GM21619 (cell line): ENCODE measurements at regions not wholly inside any gene's neighbourhood (a gene's known extent, or its start where the extent isn't known, plus 50 kb on each side); places are given as distances from the start of the nearest gene placed in this dataset.

Source experiments
- ATAC-seq: cut with Tn5 transposase; IDR thresholded peaks from one replicate; pipeline ENCODE4 v1.9.1; 2021; ENCODE audit not compliant: unreplicated experiment

GRCh38 chr22:47344414-47344813 lies 582.0 kb downstream of the TBC1D22A start:
- no peak for ATAC-seq

GRCh38 chr22:47343611-47344010 lies 581.2 kb downstream of the TBC1D22A start:
- no peak for ATAC-seq

DNA sequence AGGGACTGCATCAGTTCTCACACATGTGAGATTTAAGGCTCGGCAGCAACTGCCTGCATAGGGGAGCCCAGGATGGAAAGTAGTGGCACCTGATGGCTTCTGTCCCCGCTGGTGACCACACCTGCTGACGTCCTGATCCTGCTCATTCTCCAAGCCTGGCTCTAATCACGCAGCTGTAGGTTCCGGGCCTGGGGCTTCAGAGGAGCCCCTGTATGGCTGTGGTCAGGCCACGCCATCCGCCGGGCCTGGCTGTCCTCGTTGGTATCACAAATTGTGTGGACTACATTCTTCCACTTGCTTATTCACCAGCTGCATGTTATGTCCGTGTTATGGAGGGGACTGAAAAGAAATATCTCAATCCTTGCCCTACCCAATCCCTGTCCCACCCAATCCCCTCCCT lies 580.0 kb downstream of the TBC1D22A start:
- ATAC-seq, result no peak

DNA sequence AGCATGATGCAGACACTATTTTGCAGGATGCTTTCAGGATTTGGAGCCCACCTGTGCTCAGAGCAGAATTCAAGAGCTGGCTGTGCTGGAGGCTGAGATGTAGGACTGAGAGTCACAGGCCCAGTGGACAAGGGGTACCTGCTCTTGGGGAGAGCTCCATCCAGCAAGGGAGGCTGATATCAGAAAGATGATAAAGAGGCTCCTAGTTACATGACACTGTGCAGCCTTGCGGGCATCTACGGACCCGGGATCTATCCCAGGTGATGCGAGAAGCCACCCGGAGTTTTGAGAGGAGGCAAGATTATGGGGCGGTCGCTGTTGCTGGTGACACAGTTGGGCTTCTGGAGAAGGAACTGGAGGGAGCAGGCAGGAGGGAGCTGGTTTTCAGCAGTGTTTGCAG lies 579.0 kb downstream of the TBC1D22A start:
- ATAC-seq, result no peak

- no peak for ATAC-seq
Observed at GRCh38 chr22:47340851-47341436, 578.5 kb downstream of the TBC1D22A start.

GRCh38 chr22:47337161-47337621 lies 574.7 kb downstream of the TBC1D22A start:
- no peak for ATAC-seq

DNA sequence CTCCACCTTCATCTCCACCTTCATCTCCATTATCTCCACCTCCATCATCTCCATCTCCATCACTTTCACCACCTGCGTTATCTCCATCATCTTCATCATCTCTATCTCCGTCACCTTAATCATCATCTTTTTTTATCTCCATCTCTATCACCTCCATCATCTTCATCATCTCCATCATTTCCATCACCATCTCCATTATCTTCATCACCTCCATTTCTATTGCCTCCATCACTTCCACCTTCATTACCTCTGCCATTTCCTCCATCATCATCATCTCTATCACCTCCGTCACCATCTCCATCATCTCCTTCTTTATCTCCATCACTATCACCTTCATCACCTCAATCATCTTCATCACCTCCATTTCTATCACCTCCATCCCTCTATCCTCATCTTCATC lies 573.5 kb downstream of the TBC1D22A start:
- ATAC-seq, result no peak

- ATAC-seq, result no peak
Observed at GRCh38 chr22:47335460-47335859, 573.0 kb downstream of the TBC1D22A start.

GRCh38 chr22:47334601-47335000 lies 572.2 kb downstream of the TBC1D22A start:
- no peak for ATAC-seq

GRCh38 chr22:47333625-47334024 lies 571.2 kb downstream of the TBC1D22A start:
- ATAC-seq, result no peak

- ATAC-seq, result no peak
Observed at GRCh38 chr22:47332246-47332980, 570.0 kb downstream of the TBC1D22A start.

GRCh38 chr22:47331750-47332149 lies 569.3 kb downstream of the TBC1D22A start:
- no peak for ATAC-seq

DNA sequence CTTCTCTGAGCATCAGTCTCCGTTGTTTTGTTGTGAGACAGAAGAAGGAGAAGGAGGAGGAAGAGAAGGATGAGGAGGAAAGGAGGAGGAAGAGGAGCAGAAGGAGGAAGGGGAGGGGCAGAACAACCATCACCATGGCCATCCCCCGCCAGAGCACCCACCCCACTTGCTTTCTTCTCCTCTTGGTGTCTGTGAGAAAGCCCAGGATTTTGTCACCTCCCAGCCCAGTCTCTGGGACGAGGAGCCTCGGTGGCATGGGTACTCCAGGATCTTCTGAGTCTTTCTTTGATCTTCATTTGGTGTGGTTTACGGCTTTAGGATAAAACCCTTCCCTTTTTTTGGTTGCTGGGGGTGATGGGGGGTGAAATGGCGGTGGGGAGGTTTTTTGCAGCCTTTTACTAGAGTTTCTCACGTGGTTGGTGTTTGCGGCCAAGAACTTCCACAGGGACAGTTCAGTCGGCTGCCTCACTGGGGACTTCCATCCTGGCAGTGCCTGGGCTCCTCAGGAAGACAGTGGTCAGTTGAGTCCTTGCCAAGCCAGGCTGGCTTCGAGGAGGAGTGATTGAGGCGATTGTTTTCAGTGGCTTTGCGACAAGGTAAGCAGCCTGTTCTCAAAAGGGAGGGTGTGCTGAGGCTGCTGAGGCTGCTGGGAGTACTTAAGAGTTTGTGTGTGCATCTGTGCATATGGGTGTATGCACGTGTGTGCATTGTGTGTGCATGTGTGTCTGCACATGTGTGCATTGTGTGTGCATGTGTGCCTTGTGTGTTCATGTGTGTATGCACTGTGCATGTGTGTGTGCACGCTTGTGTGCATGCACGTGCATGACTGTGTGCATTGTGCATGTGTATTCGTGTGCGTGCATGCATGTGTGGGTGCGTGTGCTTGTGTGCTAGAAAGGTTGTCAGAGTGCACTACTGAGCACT lies 567.5 kb downstream of the TBC1D22A start:
- no peak for ATAC-seq

DNA sequence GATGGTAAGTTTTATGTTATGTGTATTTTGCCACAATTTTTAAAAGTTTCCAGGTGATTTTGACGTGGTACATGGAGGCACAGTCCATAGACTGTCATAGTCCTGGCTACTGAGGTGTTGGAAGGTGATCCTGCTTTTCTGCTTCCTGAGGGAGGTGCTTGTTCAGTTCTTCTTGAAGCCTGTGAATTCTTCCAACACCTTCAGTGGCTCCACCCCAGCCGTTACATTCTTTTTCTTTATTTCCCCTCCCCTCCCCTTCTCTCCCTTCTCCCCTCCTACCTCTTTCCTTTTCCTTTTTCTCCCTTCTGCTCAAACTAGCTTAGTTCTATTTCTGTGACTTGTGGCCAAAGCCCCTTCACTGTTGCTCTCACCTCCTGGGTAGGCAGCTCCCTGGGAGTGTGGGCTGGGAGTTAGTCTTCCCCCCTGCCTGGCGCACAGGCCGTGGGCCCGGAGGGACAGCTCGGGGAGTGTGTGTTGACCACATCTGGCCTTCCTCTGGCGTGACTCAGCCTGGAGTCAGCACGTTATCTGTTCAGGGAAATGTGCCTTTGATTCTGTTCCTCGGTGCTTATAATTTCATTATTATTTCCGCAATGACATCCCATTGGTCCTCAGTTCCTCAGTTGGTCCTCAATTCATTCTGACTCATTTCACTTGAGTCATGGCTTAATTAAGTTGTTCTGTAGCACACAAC lies 566.2 kb downstream of the TBC1D22A start:
- ATAC-seq, result no peak

DNA sequence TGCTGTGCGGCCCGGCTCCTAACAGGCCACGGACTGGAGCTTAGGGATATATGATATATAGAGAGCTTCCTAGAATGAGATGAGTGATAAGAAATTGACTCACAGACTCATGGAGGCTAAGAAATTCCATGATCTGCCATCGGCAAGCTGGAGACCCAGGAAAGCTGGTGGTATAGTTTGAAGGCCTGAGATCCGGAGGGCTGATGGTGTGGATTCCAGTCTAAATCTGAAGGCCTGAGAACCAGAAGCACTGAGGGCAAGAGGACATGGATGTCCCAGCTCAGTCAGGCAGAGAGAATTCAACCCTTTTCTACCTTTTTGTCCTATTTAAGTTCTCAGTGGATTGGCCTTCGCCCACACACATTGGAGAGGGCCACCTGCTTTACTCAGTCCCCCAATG lies 564.8 kb downstream of the TBC1D22A start:
- no peak for ATAC-seq

DNA sequence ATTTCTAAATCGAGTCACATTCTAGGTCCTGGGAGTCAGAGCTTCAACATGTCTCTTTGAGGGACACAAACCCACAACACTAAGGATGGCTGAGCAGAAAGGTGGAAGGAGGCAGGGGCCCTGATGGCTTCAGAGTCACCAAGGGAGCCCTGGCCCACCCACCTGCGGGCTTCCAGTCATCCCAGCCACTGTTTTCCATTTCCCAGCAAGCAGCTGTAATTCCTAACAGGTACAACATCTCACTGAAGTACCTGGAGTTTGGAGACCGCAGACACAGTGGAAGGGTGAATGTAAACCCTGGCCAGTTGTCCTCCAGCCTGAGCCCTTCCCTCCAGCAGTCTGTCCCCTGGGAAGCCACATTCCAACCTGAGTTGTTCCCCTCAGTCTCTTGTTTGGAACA lies 562.8 kb downstream of the TBC1D22A start:
- ATAC-seq, result no peak

DNA sequence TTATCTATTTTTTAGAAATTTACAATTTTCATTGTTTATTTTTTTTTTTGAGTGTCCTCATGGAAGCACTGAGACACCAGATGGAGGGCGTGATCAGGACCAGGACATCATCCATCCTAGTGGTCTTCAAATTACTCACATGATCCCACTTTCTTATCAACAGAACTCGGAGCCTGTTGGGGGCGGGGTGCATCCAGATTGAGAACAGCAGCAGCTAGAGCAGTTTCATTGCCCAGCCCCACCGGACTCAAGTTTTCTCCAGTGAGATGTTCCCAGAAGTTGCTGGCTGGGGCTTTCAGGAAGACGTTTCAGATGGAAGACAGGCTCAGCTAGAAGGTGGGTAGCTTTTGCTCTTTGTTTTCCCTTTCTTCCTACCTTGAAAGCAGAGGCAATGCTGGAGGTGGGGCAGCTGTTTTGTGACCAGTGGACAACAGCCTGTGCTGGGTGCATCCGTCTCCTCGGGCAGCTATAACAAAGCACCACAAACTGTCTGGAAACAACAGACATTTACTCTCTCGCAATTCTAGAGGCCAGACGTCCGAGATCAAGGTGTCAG lies 562.1 kb downstream of the TBC1D22A start:
- no peak for ATAC-seq

DNA sequence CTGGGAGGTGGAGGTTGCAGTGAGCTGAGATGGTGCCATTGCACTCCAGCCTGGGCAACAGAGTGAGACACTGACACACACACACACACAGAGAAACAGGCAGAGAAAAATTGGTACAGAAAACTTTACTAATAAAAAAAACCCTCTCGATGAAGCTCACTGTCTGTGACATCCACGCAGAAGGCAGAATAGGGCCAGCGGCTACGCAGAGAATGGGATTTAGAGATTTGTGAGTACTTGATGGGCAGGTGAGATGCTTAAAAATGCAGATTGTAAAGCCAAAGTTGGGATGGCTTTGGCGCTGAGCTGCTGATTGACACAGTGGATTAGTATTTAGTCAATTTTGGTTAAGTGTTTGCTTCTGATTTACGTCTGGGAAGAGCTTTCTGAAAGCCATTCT lies 561.1 kb downstream of the TBC1D22A start:
- no peak for ATAC-seq

GRCh38 chr22:47322854-47323253 lies 560.4 kb downstream of the TBC1D22A start:
- ATAC-seq, result no peak

- ATAC-seq, result no peak
Observed at GRCh38 chr22:47320560-47320959, 558.1 kb downstream of the TBC1D22A start.
